Right lobe of liver (tissue), 6 donors: ENCODE measurements at regions not wholly inside any gene's neighbourhood (a gene's known extent, or its start where the extent isn't known, plus 50 kb on each side); places are given as distances from the start of the nearest gene placed in this dataset.

Experiments
- ATAC-seq, 4 donors: fragments of 200-7000 bp; cut with Tn5 transposase; one replicate each; pipeline ENCODE4 v1.9.1; 2020; ENCODE audit warnings: mild to moderate bottlenecking in 4 of 4, moderate library complexity in 4 of 4
- DNase-seq, 3 donors: peaks; one replicate each; pipeline ENCODE4 v3.0.0-alpha.2; 2020
- H3K27ac ChIP-seq, 3 donors: fragments of 200-600 bp; one replicate each; pipeline ENCODE4 v1.8.0; 2022
- H3K27me3 ChIP-seq, 2 donors: fragments of 200-600 bp; one replicate each; pipeline ENCODE4 v1.8.0; 2022
- H3K36me3 ChIP-seq, 4 donors: fragments of 200-600 bp; sonication (generic) in 1 of 4; one replicate each; pipeline versions ENCODE4 v1.5.1 to v1.8.0; 2017 to 2022; ENCODE audit warnings: control low read depth in 1 of 4
- H3K4me1 ChIP-seq, 4 donors: fragments of 200-600 bp; sonication (generic) in 1 of 4; one replicate each; pipeline versions ENCODE4 v1.5.1 to v1.8.0; 2017 to 2022; ENCODE audit warnings: control low read depth in 1 of 4
- H3K4me3 ChIP-seq, 3 donors: fragments of 200-600 bp; one replicate each; pipeline ENCODE4 v1.8.0; 2022
- H3K9me3 ChIP-seq, 4 donors: fragments of 200-600 bp; sonication (generic) in 1 of 4; one replicate each; pipeline versions ENCODE4 v1.5.1 to v1.8.0; 2017 to 2022; ENCODE audit warnings: control low read depth in 1 of 4
- CTCF ChIP-seq, 4 donors: fragments of 200-600 bp in 3 of 4; fragments of 450-650 bp in 1 of 4; IDR thresholded peaks; one replicate each; pipeline versions ENCODE4 v1.5.1 to v1.8.0; 2016 to 2022; ENCODE audit warnings: antibody characterized with exemption in 4 of 4, mild to moderate bottlenecking in 2 of 4
- POLR2A ChIP-seq: fragments of 450-650 bp; IDR thresholded peaks from one replicate; pipeline ENCODE4 v1.6.1; 2017; ENCODE audit warnings: antibody characterized with exemption, mild to moderate bottlenecking
- WGBS: methylation state at CpG from one replicate; pipeline ENCODE4 v1.1.6; 2018; ENCODE audit warnings: low coverage, low lambda C conversion rate; ENCODE audit not compliant: insufficient coverage; ENCODE audit errors: missing lambda C conversion rate; 5-methylcytosine and 5-hydroxymethylcytosine counted together
- intact Hi-C, 2 donors: fragments of 100-400 bp; cut with DNase I; formaldehyde crosslinking; loops; one replicate each; pipeline versions ENCODE4 v1.11.2 to v1.14.1; 2022
- donor health status: DM: no; HTN: yes; CAD: no.
- donor health status: DM: no; HTN: no; CAD: no.
- donor health status: DM: no; HTN: no; CAD: no.
- donor health status: DM: no; HTN: yes; CAD: no.
- donor health status: DM: no; HTN: yes; CAD: no.

- no peaks in the 10 kb centered on the region for H3K4me1 ChIP-seq
- no peaks in the 10 kb centered on the region for H3K36me3 ChIP-seq
- DNase-seq (no peak), ATAC-seq (no peak)
- TF ChIP-seq CTCF (IDR thresholded peaks at IDR 0.05) (no peak), POLR2A (no peak)
- H3K4me3 ChIP-seq, result no peak overlapping the region
- intact Hi-C loops, result no loop called here
- no peak overlapping the region for H3K27ac ChIP-seq
- no peaks in the 10 kb centered on the region for H3K27me3 ChIP-seq
- no peaks in the 10 kb centered on the region for H3K9me3 ChIP-seq
- 51% methylated on average over 2 of the region's 2 CpGs for WGBS
Measured at GRCh38 chr6:77979204-77979603, 326.4 kb downstream of the MEI4 start.

GRCh38 chr6:77986380-77987034, 333.7 kb downstream of the MEI4 start:
- 48% methylated on average over 2 of the region's 2 CpGs for WGBS

GRCh38 chr6:77987035-77987384, 334.2 kb downstream of the MEI4 start:
- no peaks in the 10 kb centered on the region for H3K9me3 ChIP-seq
- no peak overlapping the region for H3K4me3 ChIP-seq
- ATAC-seq (no peak), DNase-seq (no peak)
- no peaks in the 10 kb centered on the region for H3K4me1 ChIP-seq
- H3K27ac ChIP-seq, result no peak overlapping the region
- TF ChIP-seq CTCF (IDR thresholded peaks at IDR 0.05), result no peak
- intact Hi-C loops, result no loop called here
- no peaks in the 10 kb centered on the region for H3K27me3 ChIP-seq
- H3K36me3 ChIP-seq, result no peaks in the 10 kb centered on the region

More at GRCh38 chr6:77986380-77987034, 333.7 kb downstream of the MEI4 start:
- intact Hi-C loops, result no loop called here
- ATAC-seq (no peak), DNase-seq (no peak)
- no peak for TF ChIP-seq POLR2A
- no peak for TF ChIP-seq CTCF (IDR thresholded peaks at IDR 0.05)
- Histone ChIP-seq H3K27me3 (no peaks in the 10 kb centered on the region), H3K36me3 (no peaks in the 10 kb centered on the region), H3K27ac (no peak overlapping the region), H3K9me3 (no peaks in the 10 kb centered on the region), H3K4me3 (no peak overlapping the region), H3K4me1 (no peaks in the 10 kb centered on the region)

- no peak for TF ChIP-seq POLR2A
- no peak for TF ChIP-seq CTCF (IDR thresholded peaks at IDR 0.05)
- Histone ChIP-seq H3K9me3 (no peaks in the 10 kb centered on the region), H3K27me3 (no peaks in the 10 kb centered on the region), H3K4me1 (no peaks in the 10 kb centered on the region), H3K4me3 (no peak overlapping the region), H3K36me3 (no peaks in the 10 kb centered on the region), H3K27ac (no peak overlapping the region)
- DNase-seq, result no peak
- intact Hi-C loops, result no loop called here
- WGBS, result 27% methylated on average over 1 of the region's 1 CpG
- no peak for ATAC-seq
Measured at GRCh38 chr6:78010130-78010529, 357.3 kb downstream of the MEI4 start.

- WGBS, result 53% methylated on average over 3 of the region's 3 CpGs
- H3K36me3 ChIP-seq, result no peaks in the 10 kb centered on the region
Measured at GRCh38 chr6:78020586-78020985, 367.7 kb downstream of the MEI4 start.

More at GRCh38 chr6:78020586-78020985, 367.7 kb downstream of the MEI4 start:
- ATAC-seq (no peak), DNase-seq (no peak)
- no peaks in the 10 kb centered on the region for H3K4me1 ChIP-seq
- no peak overlapping the region for H3K27ac ChIP-seq
- H3K27me3 ChIP-seq, result no peaks in the 10 kb centered on the region
- no peaks in the 10 kb centered on the region for H3K9me3 ChIP-seq
- H3K4me3 ChIP-seq, result no peak overlapping the region
- intact Hi-C loops, result no loop called here
- TF ChIP-seq CTCF (IDR thresholded peaks at IDR 0.05), result no peak
- no peak for TF ChIP-seq POLR2A
